GM23248 (cell line): ENCODE measurements at regions not wholly inside any gene's neighbourhood (a gene's known extent, or its start where the extent isn't known, plus 50 kb on each side); places are given as distances from the start of the nearest gene placed in this dataset.
"Not testable (repeated sequence)": the region's sequence is repeated elsewhere in the genome, so short reads cannot be mapped to it uniquely, and the experiment has no call there.

ENCODE experiments used
- EZH2 ChIP-seq: fragments of 200-600 bp; sonication (generic); IDR thresholded peaks from 2 replicates; pipeline ENCODE4 v1.6.1; 2018; ENCODE audit warnings: antibody characterized with exemption, mild to moderate bottlenecking; ENCODE audit not compliant: insufficient read depth, poor library complexity, severe bottlenecking
- EZH2phosphoT487 ChIP-seq: fragments of 200-600 bp; sonication (generic); IDR thresholded peaks from 2 replicates; pipeline ENCODE4 v1.6.1; 2018; ENCODE audit warnings: antibody characterized with exemption, moderate library complexity, mild to moderate bottlenecking, low read depth; ENCODE audit not compliant: insufficient read depth

GRCh38 chr5:2349768-2350167 is 401.7 kb downstream of the IRX2 start:
- not testable (repeated sequence) for TF ChIP-seq EZH2phosphoT487, EZH2
